Right renal cortex interstitium (tissue), 3 donors: ENCODE measurements at regions not wholly inside any gene's neighbourhood (a gene's known extent, or its start where the extent isn't known, plus 50 kb on each side); places are given as distances from the start of the nearest gene placed in this dataset.
"Not testable (repeated sequence)": the region's sequence is repeated elsewhere in the genome, so short reads cannot be mapped to it uniquely, and the experiment has no call there.

Experiments
- DNase-seq, 3 donors: peaks; one replicate each; pipeline ENCODE4 v3.0.0-alpha.2; 2013; ENCODE audit warnings: low read depth in 3 of 3, low spot score in 2 of 3

GRCh38 chr16:7278636-7279035 is 54.0 kb upstream of the RBFOX1 start:
- no peak for DNase-seq

DNA sequence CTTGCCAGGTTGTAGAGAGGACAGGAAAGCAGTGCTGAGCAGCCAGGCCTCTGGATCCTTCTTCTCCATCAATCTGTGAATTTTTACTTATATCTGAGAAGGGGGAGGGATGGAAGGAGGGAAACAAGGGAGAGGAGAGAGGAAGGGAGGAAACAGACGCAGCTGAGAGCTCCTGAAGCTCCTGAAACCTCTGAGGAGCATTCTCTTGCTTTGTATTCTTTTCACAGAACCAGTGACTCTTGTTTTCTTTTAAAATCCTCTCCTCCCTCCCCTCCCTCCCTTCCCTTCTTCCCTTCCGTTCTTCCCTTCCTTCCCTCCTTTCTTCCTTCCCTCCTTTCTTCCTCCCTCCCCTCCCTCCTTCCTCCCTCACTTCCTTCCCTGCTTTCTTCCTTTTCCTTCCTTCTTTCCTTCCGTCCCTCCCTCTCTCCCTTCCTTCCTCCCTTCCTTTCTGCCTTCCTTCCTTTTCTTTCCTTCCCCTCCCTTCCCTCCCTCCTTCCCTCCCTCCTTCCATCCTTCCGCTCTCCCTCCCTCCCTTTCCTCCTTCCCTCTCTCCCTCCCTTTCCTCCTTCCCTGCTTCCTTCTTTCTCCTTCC is 60.0 kb upstream of the RBFOX1 start:
- no peak for DNase-seq

DNA sequence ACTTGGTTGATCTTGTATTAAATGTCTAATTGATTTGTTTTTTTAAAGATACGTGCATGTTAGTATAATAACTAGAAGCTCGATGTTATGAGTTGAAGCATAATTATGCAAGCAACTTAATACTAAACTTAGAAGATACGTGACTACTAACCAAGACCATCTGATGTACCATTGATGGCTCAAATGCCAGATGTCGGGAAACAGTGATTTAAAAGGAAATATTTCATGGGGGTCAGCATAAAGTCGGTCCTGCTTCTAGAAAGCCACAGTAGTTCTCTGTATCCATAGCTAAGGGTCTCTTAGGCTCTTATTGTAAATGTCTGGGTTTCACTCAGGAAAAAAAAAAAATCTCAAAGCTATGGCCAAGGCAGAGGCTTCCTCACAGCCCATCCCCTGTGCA is 61.2 kb upstream of the RBFOX1 start:
- DNase-seq = no peak

GRCh38 chr16:7270823-7271222 is 61.8 kb upstream of the RBFOX1 start:
- DNase-seq = no peak

- DNase-seq = no peak
Measured at GRCh38 chr16:7270006-7270405, 62.6 kb upstream of the RBFOX1 start.

DNA sequence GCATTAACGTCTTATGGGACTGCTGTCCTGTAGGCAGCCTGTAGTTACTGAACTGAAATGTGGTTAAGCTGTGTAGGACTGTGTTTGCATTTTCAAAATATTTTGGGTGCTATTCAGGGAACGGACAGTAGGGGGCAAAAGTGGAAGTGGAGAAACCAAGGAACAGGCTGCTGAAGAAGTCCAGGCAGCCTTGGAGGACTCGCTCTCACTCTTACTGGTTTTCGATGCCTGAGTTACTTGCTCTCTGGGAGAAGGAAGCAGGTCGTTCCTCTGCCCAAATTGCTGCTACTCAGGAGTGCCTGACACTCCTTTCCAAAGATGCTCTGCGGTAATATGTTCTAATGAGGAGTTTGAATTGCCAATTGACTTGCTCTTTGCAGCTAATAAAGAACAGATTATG is 64.5 kb upstream of the RBFOX1 start:
- peak; percentile 4 to 23 (median 21) for DNase-seq

GRCh38 chr16:7257016-7257415 is 75.6 kb upstream of the RBFOX1 start:
- DNase-seq = no peak

DNA sequence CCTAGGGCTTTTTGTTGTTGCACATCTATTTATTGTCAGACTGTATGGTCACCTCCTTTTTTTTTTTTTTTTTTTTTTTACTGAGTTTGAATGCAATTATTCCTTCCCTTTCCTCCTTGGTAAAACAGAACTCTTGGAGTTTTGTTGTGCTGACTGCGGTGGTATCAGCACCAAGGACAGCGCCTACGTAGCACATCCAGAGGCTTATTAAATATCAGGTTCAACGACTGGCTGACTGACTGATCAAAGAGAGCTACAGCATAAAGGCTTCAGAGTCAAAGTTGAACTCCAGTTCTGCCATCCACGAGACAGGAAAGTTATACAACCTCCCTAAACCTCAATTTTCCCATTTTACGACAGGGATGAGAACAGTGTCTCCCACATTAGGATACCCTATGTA is 86.1 kb upstream of the RBFOX1 start:
- DNase-seq = peak; percentile 32 to 42 (median 38)

GRCh38 chr16:7239547-7239946 is 93.1 kb upstream of the RBFOX1 start:
- DNase-seq = no peak

GRCh38 chr16:7236824-7237410 is 95.7 kb upstream of the RBFOX1 start:
- DNase-seq = no peak

- DNase-seq = no peak
Measured at GRCh38 chr16:7233975-7234374, 98.7 kb upstream of the RBFOX1 start.

DNA sequence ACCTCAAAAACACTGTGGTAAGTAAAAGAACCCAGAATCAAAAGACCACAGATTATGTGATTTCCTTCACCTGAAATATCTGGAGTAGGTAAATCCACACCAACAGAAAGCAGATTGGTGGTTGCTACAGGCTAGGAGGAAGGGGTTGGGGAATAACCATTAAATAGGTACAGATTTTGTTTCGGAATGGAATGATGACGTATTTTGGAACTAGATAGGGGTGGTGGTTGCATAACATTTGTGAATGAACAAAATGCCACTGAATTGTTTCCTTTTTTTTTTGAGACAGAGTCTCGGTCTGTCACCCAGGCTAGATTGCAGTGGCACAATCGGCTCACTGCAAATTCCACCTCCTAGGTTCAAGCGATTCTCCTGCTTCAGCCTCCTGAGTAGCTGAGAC is 100.9 kb upstream of the RBFOX1 start:
- no peak for DNase-seq

- DNase-seq = not testable (repeated sequence)
Measured at GRCh38 chr16:7229433-7230218, 103.0 kb upstream of the RBFOX1 start.

DNA sequence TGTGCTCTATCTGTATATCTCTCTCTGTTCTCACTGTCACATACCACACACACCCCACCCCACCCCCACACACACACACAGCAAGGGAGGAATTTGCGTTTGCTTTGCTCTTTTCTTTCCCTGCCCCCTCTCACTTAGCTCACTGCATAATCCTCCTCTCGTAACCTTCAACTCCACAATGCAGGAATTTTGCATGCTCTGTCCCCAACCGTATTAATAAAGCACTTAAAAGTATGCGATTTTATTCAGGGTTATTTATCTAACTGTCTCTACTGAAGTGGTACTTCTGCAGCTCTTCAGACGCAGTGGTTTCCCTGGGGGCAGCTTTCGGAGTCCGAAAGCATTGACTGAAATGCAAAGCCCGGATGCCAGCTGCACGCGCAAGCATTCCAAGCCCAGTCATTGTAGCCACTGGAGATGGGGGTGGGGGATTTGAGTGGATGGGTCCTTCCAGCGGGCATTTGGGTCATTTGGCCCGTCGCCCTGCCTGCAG is 105.4 kb upstream of the RBFOX1 start:
- DNase-seq = no peak

GRCh38 chr16:7221157-7221556 is 111.5 kb upstream of the RBFOX1 start:
- no peak for DNase-seq

GRCh38 chr16:7218936-7219335 is 113.7 kb upstream of the RBFOX1 start:
- no peak for DNase-seq

GRCh38 chr16:7217797-7218196 is 114.8 kb upstream of the RBFOX1 start:
- no peak for DNase-seq

DNA sequence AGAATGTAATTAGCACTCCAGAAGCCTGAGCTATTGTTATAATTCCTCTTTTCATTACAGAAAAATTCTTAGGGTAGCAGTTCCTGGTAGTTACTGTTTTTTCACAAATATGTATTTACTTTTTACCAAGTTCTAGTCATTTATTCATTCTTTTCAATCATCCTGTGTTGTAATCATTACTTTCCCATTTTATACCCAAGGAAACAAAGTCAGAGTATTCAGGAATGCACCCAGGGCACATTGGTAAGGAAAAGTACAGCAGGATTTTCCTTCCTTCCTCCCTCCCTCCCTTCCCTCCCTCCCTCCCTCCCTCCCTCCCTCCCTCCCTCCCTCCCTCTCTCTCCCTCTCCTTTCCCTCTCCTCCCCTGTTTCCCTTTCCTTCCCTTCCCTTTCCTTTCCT is 115.9 kb upstream of the RBFOX1 start:
- DNase-seq = no peak

DNA sequence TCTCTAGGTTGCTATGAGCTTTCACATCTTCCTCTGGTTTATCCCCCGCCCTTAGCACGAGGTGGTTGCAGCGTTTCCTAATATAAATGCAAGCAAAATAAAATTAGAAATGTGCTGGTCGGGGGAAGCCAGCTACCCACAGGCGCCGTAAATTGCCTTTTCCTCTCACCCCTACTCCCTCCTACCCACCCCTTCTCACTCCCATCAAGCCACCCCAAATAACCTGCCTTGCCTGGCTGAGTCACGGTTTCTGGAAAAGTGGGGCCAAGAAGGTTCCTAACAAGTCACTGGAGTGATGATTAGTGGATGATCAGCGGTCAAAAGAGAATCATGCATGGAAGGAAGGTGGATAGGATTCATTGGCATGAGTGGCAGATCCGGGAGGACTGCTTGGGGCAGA is 120.9 kb upstream of the RBFOX1 start:
- DNase-seq = no peak

DNA sequence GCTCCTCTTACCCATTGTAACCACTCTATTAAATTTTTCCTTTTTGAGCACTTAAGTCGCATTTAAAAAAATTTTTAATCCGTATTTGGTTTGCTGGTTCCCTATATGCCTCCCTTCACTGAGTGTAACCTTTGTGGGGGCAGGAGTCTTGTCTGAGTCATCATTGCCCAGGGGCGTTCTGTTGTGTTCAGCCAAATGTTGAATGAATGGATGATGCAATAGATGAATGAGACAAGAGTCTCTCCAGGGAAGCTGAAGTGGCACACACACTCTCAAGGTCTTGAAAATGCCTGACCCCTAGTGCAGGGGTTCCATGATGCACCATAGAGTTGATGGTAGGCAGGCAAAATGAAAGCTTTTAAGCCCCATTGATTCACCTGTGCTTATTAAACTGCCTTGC is 123.0 kb upstream of the RBFOX1 start:
- no peak for DNase-seq

DNA sequence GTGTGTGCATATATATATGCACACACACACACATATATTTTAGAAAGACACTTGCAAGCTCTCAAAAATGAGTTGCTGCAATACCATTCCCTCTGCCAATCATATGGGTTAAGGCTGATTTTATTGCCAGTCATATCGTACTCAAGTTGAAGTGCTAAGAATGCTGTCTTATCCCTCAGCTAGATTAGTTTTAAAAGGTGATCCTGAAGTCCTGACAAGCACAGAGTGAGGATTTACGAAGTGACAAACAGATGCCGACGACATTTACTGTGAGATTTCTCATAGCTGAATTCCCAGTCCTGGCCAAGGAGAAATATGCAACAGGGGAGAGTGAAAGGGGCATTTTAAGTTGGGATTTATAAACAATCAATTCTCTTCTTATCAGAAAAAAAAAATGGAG is 126.2 kb upstream of the RBFOX1 start:
- DNase-seq = no peak

DNA sequence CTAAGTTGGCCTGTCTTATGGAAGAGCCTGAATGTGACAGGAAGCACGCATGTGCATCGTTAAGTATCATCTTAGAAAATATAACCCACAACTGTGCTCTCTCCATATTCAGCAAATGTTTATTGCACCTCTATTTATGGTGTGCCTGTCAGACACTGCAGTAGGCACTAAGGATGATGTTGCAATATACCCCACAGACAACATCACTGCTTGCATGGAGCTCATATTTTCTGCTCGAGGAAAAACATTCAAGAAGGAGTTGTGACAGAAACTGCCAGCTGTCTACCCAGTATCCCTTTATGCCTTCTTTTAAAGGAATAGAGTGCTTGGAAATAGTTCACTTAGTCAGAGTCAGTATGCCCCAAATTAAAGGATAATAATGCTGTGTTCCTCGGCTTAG is 132.3 kb upstream of the RBFOX1 start:
- no peak for DNase-seq
